GM12878 (cell line): ENCODE measurements at regions not wholly inside any gene's neighbourhood (a gene's known extent, or its start where the extent isn't known, plus 50 kb on each side); places are given as distances from the start of the nearest gene placed in this dataset.

Experiments used
- ATAC-seq: fragments of 200-7000 bp; cut with Tn5 transposase; 3 replicates; pipeline ENCODE4 v1.9.1; 2020; ENCODE audit warnings: mild to moderate bottlenecking, moderate library complexity
- BruUV-seq: library from RNA; stranded (reverse); fragments of 400-500 nt; replicated peaks from 2 replicates; lab custom pipeline; 2021; lab: Mats Ljungman, UMichigan
- CTCF ChIA-PET: fragments of 300-600 bp; sonication (Branson Sonifier 250); formaldehyde crosslinking; extraction: SDS; loops from one replicate; lab custom pipeline; 2021; ENCODE audit warnings: inconsistent platforms; lab: Yijun Ruan, JAX
- POLR2A ChIA-PET: fragments of 350-600 bp; formaldehyde crosslinking; extraction: SDS; loops from one replicate; lab custom pipeline; 2021; ENCODE audit warnings: inconsistent platforms; lab: Charles Lee
- RAD21 ChIA-PET: fragments of 300-600 bp; sonication (Branson Sonifier 250); formaldehyde crosslinking; loops from one replicate; lab custom pipeline; 2023; ENCODE audit warnings: antibody characterized with exemption; ENCODE audit not compliant: unreplicated experiment; lab: Charles Lee
- SMC1A ChIA-PET: fragments of 300-600 bp; sonication (Branson Sonifier 250); formaldehyde crosslinking; loops from one replicate; lab custom pipeline; 2023; ENCODE audit not compliant: unreplicated experiment, uncharacterized antibody; lab: Charles Lee
- DNase-seq: peaks from one replicate; pipeline ENCODE4 v3.0.0-alpha.2; 2011; ENCODE audit warnings: low read depth, low spot score
- FAIRE-seq: peaks from 3 replicates; lab custom pipeline; 2011; peaks lifted over from hg19 to GRCh38; lab: Jason Lieb, UNC
- H2AFZ ChIP-seq: 2 replicates; pipeline ENCODE4 v1.6.0; 2011; ENCODE audit warnings: low read depth, low read length, control low read depth; ENCODE audit not compliant: control insufficient read depth
- H3K27ac ChIP-seq: 2 replicates; pipeline ENCODE4 v1.5.1; 2011; ENCODE audit warnings: control low read depth; ENCODE audit not compliant: control insufficient read depth, insufficient read depth
- H3K27me3 ChIP-seq, 2 experiments: replicated peaks in 1 of 2; 2 replicates each; pipeline versions ENCODE4 v1.6.0 to v1.6.1; 2011; ENCODE audit warnings: low read length in 1 of 2; ENCODE audit not compliant: control insufficient read depth in 2 of 2, insufficient read depth in 2 of 2
- H3K36me3 ChIP-seq, 2 experiments: 2 replicates each; pipeline ENCODE4 v1.5.1; 2011; ENCODE audit warnings: low read length in 1 of 2; ENCODE audit not compliant: control insufficient read depth in 2 of 2, insufficient read depth in 2 of 2
- H3K4me1 ChIP-seq: 2 replicates; pipeline ENCODE4 v1.6.1; 2011; ENCODE audit warnings: mild to moderate bottlenecking, low read length, moderate library complexity, mixed read lengths; ENCODE audit not compliant: control insufficient read depth, insufficient read depth
- H3K4me2 ChIP-seq: 2 replicates; pipeline ENCODE4 v1.6.0; 2011; ENCODE audit warnings: control low read depth; ENCODE audit not compliant: control insufficient read depth, insufficient read depth
- H3K4me3 ChIP-seq: fragments of 200-600 bp; sonication (generic); 2 replicates; pipeline ENCODE4 v1.5.1; 2016
- H3K79me2 ChIP-seq: 2 replicates; pipeline ENCODE4 v1.6.0; 2011; ENCODE audit warnings: low read length; ENCODE audit not compliant: control insufficient read depth, insufficient read depth
- H3K9ac ChIP-seq: 2 replicates; pipeline ENCODE4 v1.8.0; 2011; ENCODE audit warnings: low read length, control low read depth, mixed read lengths; ENCODE audit not compliant: control insufficient read depth, insufficient read depth
- H3K9me3 ChIP-seq: replicated peaks from 3 replicates; pipeline ENCODE4 v1.5.1; 2011; ENCODE audit warnings: mild to moderate bottlenecking, low read length; ENCODE audit not compliant: control insufficient read depth, insufficient read depth
- H4K20me1 ChIP-seq: 2 replicates; pipeline ENCODE4 v1.6.0; 2011; ENCODE audit not compliant: control insufficient read depth, insufficient read depth
- HSF1 ChIP-seq: fragments of 150-350 bp; IDR thresholded peaks from 2 replicates; pipeline ENCODE4 v1.6.1; 2014; ENCODE audit warnings: mild to moderate bottlenecking, low read depth, low read length
- JUNB ChIP-seq: IDR thresholded peaks from 2 replicates; pipeline ENCODE4 v1.6.1; 2016; ENCODE audit warnings: antibody characterized with exemption, mild to moderate bottlenecking
- PML ChIP-seq: IDR thresholded peaks from 2 replicates; pipeline ENCODE4 v1.6.1; 2012; ENCODE audit warnings: low read length, inconsistent platforms
- RBBP5 ChIP-seq: fragments of 200-600 bp; sonication (generic); conservative IDR thresholded peaks from 2 replicates; pipeline ENCODE4 v1.6.1; 2016
- USF2 ChIP-seq: IDR thresholded peaks from 2 replicates; pipeline ENCODE4 v1.6.1; 2011; ENCODE audit warnings: low read depth, low read length, improper control_type of control experiment, borderline replicate concordance
- ZBED1 ChIP-seq: IDR thresholded peaks from 2 replicates; pipeline ENCODE4 v1.6.1; 2016; ENCODE audit warnings: borderline replicate concordance
- ZBTB33 ChIP-seq: fragments of 450-650 bp; IDR thresholded peaks from 2 replicates; pipeline ENCODE4 v1.6.1; 2017; ENCODE audit warnings: mild to moderate bottlenecking
- ZNF384 ChIP-seq: IDR thresholded peaks from 2 replicates; pipeline ENCODE4 v1.6.1; 2012; ENCODE audit warnings: low read depth, mild to moderate bottlenecking, low read length, improper control_type of control experiment, borderline replicate concordance
- WGBS: methylation state at CpG from one replicate; pipeline ENCODE4 v1.1.6; 2016; ENCODE audit warnings: low lambda C conversion rate; ENCODE audit not compliant: insufficient replicate concordance, insufficient coverage; ENCODE audit errors: missing lambda C conversion rate; 5-methylcytosine and 5-hydroxymethylcytosine counted together
- in situ Hi-C: fragments of 300-500 bp; cut with MboI; formaldehyde crosslinking; loops from 9 replicates; pipeline ENCODE4 v1.14.3; 2018; ENCODE audit warnings: mixed read lengths
- intact Hi-C: fragments of 100-400 bp; cut with micrococcal nuclease; formaldehyde crosslinking; loops from one replicate; pipeline ENCODE4 v1.14.2; 2022; ENCODE audit not compliant: unreplicated experiment

- POLR2A ChIA-PET = no interaction called here
- no peaks in the 10 kb centered on the region for H3K27me3 ChIP-seq
- no peak overlapping the region for H3K4me2 ChIP-seq
- H4K20me1 ChIP-seq = no peaks in the 10 kb centered on the region
- 66% methylated on average over 5 of the region's 5 CpGs for WGBS
- no TSS peak for BruUV-seq
- FAIRE-seq (no peak), ATAC-seq (no peak), DNase-seq (no peak)
- intact Hi-C loops (no loop called here), in situ Hi-C loops (no loop called here)
- H3K4me1 ChIP-seq = no peaks in the 10 kb centered on the region
- no peaks in the 10 kb centered on the region for H3K9me3 ChIP-seq
- no peak overlapping the region for H3K27ac ChIP-seq
- H3K4me3 ChIP-seq = no peak overlapping the region
- TF ChIP-seq ZNF384 = no peak
- TF ChIP-seq ZBED1 = no peak
- SMC1A ChIA-PET = interaction anchor here (1.0 to 1.4 kb wide), 2 partner anchors 12 to 61 kb away, joined by 3 to 4 read pairs; no protein-coding TSS in a partner anchor
- RAD21 ChIA-PET = no interaction called here
- no peaks in the 10 kb centered on the region for H3K36me3 ChIP-seq
- no peaks in the 10 kb centered on the region for H3K79me2 ChIP-seq
- H3K9ac ChIP-seq = no peak overlapping the region
- CTCF ChIA-PET = interaction anchor here (1.0 kb wide), 1 partner anchor 239 kb away, joined by 3 read pairs; no protein-coding TSS in a partner anchor
- no peak overlapping the region for H2AFZ ChIP-seq
Observed at GRCh38 chr5:103463261-103463660, 99.3 kb downstream of the NUDT12 start.

- in situ Hi-C loops (no loop called here), intact Hi-C loops (no loop called here)
- H3K4me3 ChIP-seq = no peak overlapping the region
- POLR2A ChIA-PET = no interaction called here
- 0% methylated on average over 1 of the region's 1 CpG for WGBS
- FAIRE-seq (no peak), ATAC-seq (no peak), DNase-seq (no peak)
- SMC1A ChIA-PET = interaction anchor here (0.8 to 0.9 kb wide), 2 partner anchors 14 to 98 kb away, joined by 3 to 4 read pairs; no protein-coding TSS in a partner anchor
- H3K9me3 ChIP-seq = no peaks in the 10 kb centered on the region
- H3K9ac ChIP-seq = no peak overlapping the region
- H2AFZ ChIP-seq = no peak overlapping the region
- RAD21 ChIA-PET = no interaction called here
- H3K27ac ChIP-seq = no peak overlapping the region
- TF ChIP-seq USF2 (no peak), PML (no peak), RBBP5 (no peak), JUNB (no peak), HSF1 (no peak), ZBTB33 (no peak)
- no peaks in the 10 kb centered on the region for H3K4me1 ChIP-seq
- no TSS peak for BruUV-seq
- H3K27me3 ChIP-seq = no peaks in the 10 kb centered on the region
- no peaks in the 10 kb centered on the region for H3K79me2 ChIP-seq
- H4K20me1 ChIP-seq = no peaks in the 10 kb centered on the region
- CTCF ChIA-PET = no interaction called here
- H3K36me3 ChIP-seq = no peaks in the 10 kb centered on the region
- H3K4me2 ChIP-seq = no peak overlapping the region
Observed at GRCh38 chr5:103461243-103461642, 101.3 kb downstream of the NUDT12 start.
